H1 (cell line): ENCODE measurements at regions not wholly inside any gene's neighbourhood (a gene's known extent, or its start where the extent isn't known, plus 50 kb on each side); places are given as distances from the start of the nearest gene placed in this dataset.

Experiments used
- TF ChIP-seq, protein P1 (sequence below): fragments of 300-600 bp; sonication (generic); IDR thresholded peaks from 2 replicates; pipeline ENCODE4 v1.7.1; 2012; ENCODE audit warnings: low read length, moderate library complexity, mild to moderate bottlenecking, inconsistent platforms; ENCODE audit not compliant: insufficient replicate concordance

GRCh38 chr16:13338044-13338443 lies 436.6 kb downstream of the SHISA9 start (continued):
- TF ChIP-seq, protein P1, sequence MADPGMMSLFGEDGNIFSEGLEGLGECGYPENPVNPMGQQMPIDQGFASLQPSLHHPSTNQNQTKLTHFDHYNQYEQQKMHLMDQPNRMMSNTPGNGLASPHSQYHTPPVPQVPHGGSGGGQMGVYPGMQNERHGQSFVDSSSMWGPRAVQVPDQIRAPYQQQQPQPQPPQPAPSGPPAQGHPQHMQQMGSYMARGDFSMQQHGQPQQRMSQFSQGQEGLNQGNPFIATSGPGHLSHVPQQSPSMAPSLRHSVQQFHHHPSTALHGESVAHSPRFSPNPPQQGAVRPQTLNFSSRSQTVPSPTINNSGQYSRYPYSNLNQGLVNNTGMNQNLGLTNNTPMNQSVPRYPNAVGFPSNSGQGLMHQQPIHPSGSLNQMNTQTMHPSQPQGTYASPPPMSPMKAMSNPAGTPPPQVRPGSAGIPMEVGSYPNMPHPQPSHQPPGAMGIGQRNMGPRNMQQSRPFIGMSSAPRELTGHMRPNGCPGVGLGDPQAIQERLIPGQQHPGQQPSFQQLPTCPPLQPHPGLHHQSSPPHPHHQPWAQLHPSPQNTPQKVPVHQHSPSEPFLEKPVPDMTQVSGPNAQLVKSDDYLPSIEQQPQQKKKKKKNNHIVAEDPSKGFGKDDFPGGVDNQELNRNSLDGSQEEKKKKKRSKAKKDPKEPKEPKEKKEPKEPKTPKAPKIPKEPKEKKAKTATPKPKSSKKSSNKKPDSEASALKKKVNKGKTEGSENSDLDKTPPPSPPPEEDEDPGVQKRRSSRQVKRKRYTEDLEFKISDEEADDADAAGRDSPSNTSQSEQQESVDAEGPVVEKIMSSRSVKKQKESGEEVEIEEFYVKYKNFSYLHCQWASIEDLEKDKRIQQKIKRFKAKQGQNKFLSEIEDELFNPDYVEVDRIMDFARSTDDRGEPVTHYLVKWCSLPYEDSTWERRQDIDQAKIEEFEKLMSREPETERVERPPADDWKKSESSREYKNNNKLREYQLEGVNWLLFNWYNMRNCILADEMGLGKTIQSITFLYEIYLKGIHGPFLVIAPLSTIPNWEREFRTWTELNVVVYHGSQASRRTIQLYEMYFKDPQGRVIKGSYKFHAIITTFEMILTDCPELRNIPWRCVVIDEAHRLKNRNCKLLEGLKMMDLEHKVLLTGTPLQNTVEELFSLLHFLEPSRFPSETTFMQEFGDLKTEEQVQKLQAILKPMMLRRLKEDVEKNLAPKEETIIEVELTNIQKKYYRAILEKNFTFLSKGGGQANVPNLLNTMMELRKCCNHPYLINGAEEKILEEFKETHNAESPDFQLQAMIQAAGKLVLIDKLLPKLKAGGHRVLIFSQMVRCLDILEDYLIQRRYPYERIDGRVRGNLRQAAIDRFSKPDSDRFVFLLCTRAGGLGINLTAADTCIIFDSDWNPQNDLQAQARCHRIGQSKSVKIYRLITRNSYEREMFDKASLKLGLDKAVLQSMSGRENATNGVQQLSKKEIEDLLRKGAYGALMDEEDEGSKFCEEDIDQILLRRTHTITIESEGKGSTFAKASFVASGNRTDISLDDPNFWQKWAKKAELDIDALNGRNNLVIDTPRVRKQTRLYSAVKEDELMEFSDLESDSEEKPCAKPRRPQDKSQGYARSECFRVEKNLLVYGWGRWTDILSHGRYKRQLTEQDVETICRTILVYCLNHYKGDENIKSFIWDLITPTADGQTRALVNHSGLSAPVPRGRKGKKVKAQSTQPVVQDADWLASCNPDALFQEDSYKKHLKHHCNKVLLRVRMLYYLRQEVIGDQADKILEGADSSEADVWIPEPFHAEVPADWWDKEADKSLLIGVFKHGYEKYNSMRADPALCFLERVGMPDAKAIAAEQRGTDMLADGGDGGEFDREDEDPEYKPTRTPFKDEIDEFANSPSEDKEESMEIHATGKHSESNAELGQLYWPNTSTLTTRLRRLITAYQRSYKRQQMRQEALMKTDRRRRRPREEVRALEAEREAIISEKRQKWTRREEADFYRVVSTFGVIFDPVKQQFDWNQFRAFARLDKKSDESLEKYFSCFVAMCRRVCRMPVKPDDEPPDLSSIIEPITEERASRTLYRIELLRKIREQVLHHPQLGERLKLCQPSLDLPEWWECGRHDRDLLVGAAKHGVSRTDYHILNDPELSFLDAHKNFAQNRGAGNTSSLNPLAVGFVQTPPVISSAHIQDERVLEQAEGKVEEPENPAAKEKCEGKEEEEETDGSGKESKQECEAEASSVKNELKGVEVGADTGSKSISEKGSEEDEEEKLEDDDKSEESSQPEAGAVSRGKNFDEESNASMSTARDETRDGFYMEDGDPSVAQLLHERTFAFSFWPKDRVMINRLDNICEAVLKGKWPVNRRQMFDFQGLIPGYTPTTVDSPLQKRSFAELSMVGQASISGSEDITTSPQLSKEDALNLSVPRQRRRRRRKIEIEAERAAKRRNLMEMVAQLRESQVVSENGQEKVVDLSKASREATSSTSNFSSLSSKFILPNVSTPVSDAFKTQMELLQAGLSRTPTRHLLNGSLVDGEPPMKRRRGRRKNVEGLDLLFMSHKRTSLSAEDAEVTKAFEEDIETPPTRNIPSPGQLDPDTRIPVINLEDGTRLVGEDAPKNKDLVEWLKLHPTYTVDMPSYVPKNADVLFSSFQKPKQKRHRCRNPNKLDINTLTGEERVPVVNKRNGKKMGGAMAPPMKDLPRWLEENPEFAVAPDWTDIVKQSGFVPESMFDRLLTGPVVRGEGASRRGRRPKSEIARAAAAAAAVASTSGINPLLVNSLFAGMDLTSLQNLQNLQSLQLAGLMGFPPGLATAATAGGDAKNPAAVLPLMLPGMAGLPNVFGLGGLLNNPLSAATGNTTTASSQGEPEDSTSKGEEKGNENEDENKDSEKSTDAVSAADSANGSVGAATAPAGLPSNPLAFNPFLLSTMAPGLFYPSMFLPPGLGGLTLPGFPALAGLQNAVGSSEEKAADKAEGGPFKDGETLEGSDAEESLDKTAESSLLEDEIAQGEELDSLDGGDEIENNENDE: no peak
